Type B pancreatic cell (in vitro differentiated cells): ENCODE measurements at regions not wholly inside any gene's neighbourhood (a gene's known extent, or its start where the extent isn't known, plus 50 kb on each side); places are given as distances from the start of the nearest gene placed in this dataset.

Source experiments
- DNase-seq: peaks from one replicate; pipeline ENCODE4 v3.0.0; 2021; ENCODE audit warnings: mixed read lengths; ENCODE audit not compliant: unreplicated experiment; ENCODE audit errors: extremely low spot score
- H3K27ac Mint-ChIP-seq: 2 replicates; pipeline ENCODE4 v1.8.0; 2021; ENCODE audit warnings: mild to moderate bottlenecking, mixed read lengths
- H3K27me3 Mint-ChIP-seq: 2 replicates; pipeline ENCODE4 v1.8.0; 2021; ENCODE audit warnings: mixed read lengths
- H3K36me3 Mint-ChIP-seq: 2 replicates; pipeline ENCODE4 v1.8.0; 2021; ENCODE audit warnings: mixed read lengths
- H3K4me1 Mint-ChIP-seq: one replicate; pipeline ENCODE4 v1.8.0; 2021; ENCODE audit warnings: mixed read lengths; ENCODE audit not compliant: unreplicated experiment
- H3K4me3 Mint-ChIP-seq: 2 replicates; pipeline ENCODE4 v1.8.0; 2021; ENCODE audit warnings: mild to moderate bottlenecking, mixed read lengths
- H3K9me3 Mint-ChIP-seq: 2 replicates; pipeline ENCODE4 v1.8.0; 2021; ENCODE audit warnings: mixed read lengths
- CTCF ChIP-seq: fragments of 200-600 bp; sonication (generic); conservative IDR thresholded peaks from 2 replicates; pipeline ENCODE4 v1.5.0; 2021; ENCODE audit warnings: antibody characterized with exemption, mild to moderate bottlenecking

- DNase-seq = no peak
- H3K4me3 Mint-ChIP-seq = no peak overlapping the region
- H3K27me3 Mint-ChIP-seq = no peaks in the 10 kb centered on the region
- no peak overlapping the region for H3K27ac Mint-ChIP-seq
- no peaks in the 10 kb centered on the region for H3K9me3 Mint-ChIP-seq
- peak; percentile 74 for TF ChIP-seq CTCF
- H3K4me1 Mint-ChIP-seq = no peaks in the 10 kb centered on the region
- H3K36me3 Mint-ChIP-seq = no peaks in the 10 kb centered on the region
Measured at GRCh38 chr2:185208261-185208660, 530.3 kb upstream of the FSIP2 start.

- Mint-ChIP-seq H3K9me3 (no peaks in the 10 kb centered on the region), H3K27ac (no peak overlapping the region), H3K4me3 (no peak overlapping the region), H3K27me3 (no peaks in the 10 kb centered on the region), H3K36me3 (no peaks in the 10 kb centered on the region), H3K4me1 (no peaks in the 10 kb centered on the region)
- TF ChIP-seq CTCF = no peak
- no peak for DNase-seq
Measured at GRCh38 chr2:185215497-185215896, 523.1 kb upstream of the FSIP2 start.

GRCh38 chr2:185219981-185220380 is 518.6 kb upstream of the FSIP2 start:
- Mint-ChIP-seq H3K27me3 (no peaks in the 10 kb centered on the region), H3K9me3 (no peaks in the 10 kb centered on the region), H3K4me1 (no peaks in the 10 kb centered on the region), H3K4me3 (no peak overlapping the region), H3K36me3 (no peaks in the 10 kb centered on the region), H3K27ac (no peak overlapping the region)
- no peak for TF ChIP-seq CTCF
- no peak for DNase-seq

GRCh38 chr2:185222311-185222710 is 516.3 kb upstream of the FSIP2 start:
- no peak overlapping the region for H3K27ac Mint-ChIP-seq
- no peaks in the 10 kb centered on the region for H3K27me3 Mint-ChIP-seq
- no peaks in the 10 kb centered on the region for H3K36me3 Mint-ChIP-seq
- no peaks in the 10 kb centered on the region for H3K4me1 Mint-ChIP-seq
- DNase-seq = no peak
- no peak for TF ChIP-seq CTCF
- H3K9me3 Mint-ChIP-seq = no peaks in the 10 kb centered on the region
- H3K4me3 Mint-ChIP-seq = no peak overlapping the region

GRCh38 chr2:185227391-185227790 is 511.2 kb upstream of the FSIP2 start:
- no peak overlapping the region for H3K4me3 Mint-ChIP-seq
- TF ChIP-seq CTCF = no peak
- H3K4me1 Mint-ChIP-seq = no peaks in the 10 kb centered on the region
- no peak overlapping the region for H3K27ac Mint-ChIP-seq
- H3K9me3 Mint-ChIP-seq = no peaks in the 10 kb centered on the region
- no peaks in the 10 kb centered on the region for H3K27me3 Mint-ChIP-seq
- DNase-seq = no peak
- no peaks in the 10 kb centered on the region for H3K36me3 Mint-ChIP-seq

- H3K4me1 Mint-ChIP-seq = no peaks in the 10 kb centered on the region
- no peaks in the 10 kb centered on the region for H3K9me3 Mint-ChIP-seq
- DNase-seq = no peak
- no peaks in the 10 kb centered on the region for H3K27me3 Mint-ChIP-seq
- no peaks in the 10 kb centered on the region for H3K36me3 Mint-ChIP-seq
- no peak for TF ChIP-seq CTCF
- no peak overlapping the region for H3K4me3 Mint-ChIP-seq
- no peak overlapping the region for H3K27ac Mint-ChIP-seq
Measured at GRCh38 chr2:185239491-185239890, 499.1 kb upstream of the FSIP2 start.
